HepG2 (cell line): ENCODE measurements at regions not wholly inside any gene's neighbourhood (a gene's known extent, or its start where the extent isn't known, plus 50 kb on each side); places are given as distances from the start of the nearest gene placed in this dataset.

Source experiments
- CEBPZ ChIP-seq: IDR thresholded peaks from 2 replicates; pipeline ENCODE4 v1.6.1; 2012; ENCODE audit warnings: low read length, improper control_type of control experiment
- MLX ChIP-seq: IDR thresholded peaks from 2 replicates; pipeline ENCODE4 v1.6.1; 2016
- POGK ChIP-seq: sonication (generic); formaldehyde crosslinking; conservative IDR thresholded peaks from 2 replicates; pipeline ENCODE4 v1.8.0; 2022; ENCODE audit warnings: mild to moderate bottlenecking, moderate library complexity, missing genetic modification reagents
- SMARCC2 ChIP-seq: fragments of 450-650 bp; IDR thresholded peaks from 2 replicates; pipeline ENCODE4 v1.6.1; 2017; ENCODE audit warnings: antibody characterized with exemption, mild to moderate bottlenecking
- TAF1 ChIP-seq: sonication (generic); formaldehyde crosslinking; IDR thresholded peaks from 2 replicates; pipeline ENCODE4 v1.4.0; 2020; ENCODE audit warnings: missing genetic modification reagents
- ZZZ3 ChIP-seq: sonication (generic); formaldehyde crosslinking; IDR thresholded peaks from 2 replicates; pipeline ENCODE4 v1.4.0; 2020; ENCODE audit warnings: missing genetic modification reagents, mild to moderate bottlenecking, borderline replicate concordance

- no peak for TF ChIP-seq ZZZ3 (CRISPR knock-in tag)
- no peak for TF ChIP-seq TAF1 (CRISPR knock-in tag)
- no peak for TF ChIP-seq POGK (CRISPR knock-in tag)
- TF ChIP-seq MLX (CRISPR knock-in tag) = no peak
- no peak for TF ChIP-seq CEBPZ
- TF ChIP-seq SMARCC2 = no peak
These were observed 84.8 kb downstream of the OAT start for GRCh38 chr10:124333931-124334330.
